HL-60 (cell line): ENCODE measurements at regions not wholly inside any gene's neighbourhood (a gene's known extent, or its start where the extent isn't known, plus 50 kb on each side); places are given as distances from the start of the nearest gene placed in this dataset.

Source experiments
- DNase-seq, 2 experiments: peaks; one replicate each; pipeline ENCODE4 v3.0.0-alpha.2; 2010 to 2020; ENCODE audit warnings: low read depth in 1 of 2, low spot score in 1 of 2
- H3K27ac ChIP-seq: fragments of 250-450 bp; sonication (Bioruptor Pico); replicated peaks from 2 replicates; pipeline ENCODE4 v1.5.1; 2020; ENCODE audit warnings: mild to moderate bottlenecking, moderate library complexity
- H3K27me3 ChIP-seq: fragments of 250-450 bp; sonication (Bioruptor Pico); 2 replicates; pipeline ENCODE4 v1.5.1; 2021; ENCODE audit warnings: mild to moderate bottlenecking, moderate library complexity; ENCODE audit not compliant: insufficient read depth, poor library complexity, severe bottlenecking
- H3K4me3 ChIP-seq: replicated peaks from 2 replicates; pipeline ENCODE4 v1.5.1; 2011; ENCODE audit warnings: mild to moderate bottlenecking, control low read depth, low read length; ENCODE audit not compliant: insufficient read depth
- CTCF ChIP-seq: IDR thresholded peaks from one replicate; pipeline ENCODE4 v1.5.1; 2011; ENCODE audit warnings: low read length, control low read depth, inconsistent platforms; ENCODE audit not compliant: insufficient read depth
- GABPA ChIP-seq: IDR thresholded peaks from 2 replicates; pipeline ENCODE4 v1.6.1; 2012; ENCODE audit warnings: low read depth
- POLR2AphosphoS5 ChIP-seq: IDR thresholded peaks from 2 replicates; pipeline ENCODE4 v1.6.1; 2012; ENCODE audit warnings: low read depth
- REST ChIP-seq: IDR thresholded peaks from 2 replicates; pipeline ENCODE4 v1.6.1; 2012; ENCODE audit warnings: low read depth; ENCODE audit not compliant: insufficient replicate concordance
- SPI1 ChIP-seq: IDR thresholded peaks from 2 replicates; pipeline ENCODE4 v1.6.1; 2012; ENCODE audit warnings: low read depth, mild to moderate bottlenecking, borderline replicate concordance

DNA sequence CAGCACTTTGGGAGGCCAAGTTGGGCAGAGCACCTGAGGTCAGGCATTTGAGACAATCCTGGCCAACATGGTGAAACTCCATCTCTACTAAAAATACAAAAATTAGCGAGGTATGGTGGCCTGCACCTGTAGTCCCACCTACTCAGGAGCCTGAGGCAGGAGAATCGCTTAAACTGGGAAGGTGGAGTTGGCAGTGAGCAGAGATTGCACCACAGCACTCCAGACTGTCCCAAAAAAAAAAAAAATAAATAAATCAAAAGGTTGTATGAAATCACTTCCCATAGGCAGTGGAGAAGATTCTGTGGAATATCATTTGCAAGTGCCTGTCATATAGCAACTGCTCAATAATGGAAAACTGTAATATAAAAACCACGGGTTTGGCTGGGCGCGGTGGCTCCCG is 65.1 kb upstream of the SERBP1 start:
- no peaks in the 10 kb centered on the region for H3K27me3 ChIP-seq
- H3K27ac ChIP-seq = no peak overlapping the region
- H3K4me3 ChIP-seq = no peak overlapping the region
- DNase-seq = no peak
- TF ChIP-seq REST = no peak
- no peak for TF ChIP-seq CTCF
- TF ChIP-seq POLR2AphosphoS5 = no peak
- TF ChIP-seq SPI1 = no peak
- TF ChIP-seq GABPA = no peak

DNA sequence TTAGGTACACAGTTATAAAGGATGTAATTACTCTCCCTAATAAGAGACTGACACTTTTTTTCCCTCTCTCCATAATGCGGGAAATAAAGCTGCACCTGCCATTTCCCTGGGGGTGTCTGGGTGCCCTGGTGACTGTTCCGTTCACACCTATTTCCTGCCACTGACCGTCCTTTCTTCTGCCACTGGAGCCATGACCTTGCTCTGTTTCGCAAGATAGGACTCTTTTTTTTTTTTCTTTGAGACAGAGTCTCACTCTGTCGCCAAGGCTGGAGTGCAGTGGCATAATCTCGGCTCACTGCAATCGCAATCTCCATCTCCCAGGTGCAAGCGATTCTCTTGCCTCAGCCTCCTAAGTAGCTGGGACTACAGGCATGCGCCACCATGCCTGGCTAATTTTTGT is 66.1 kb upstream of the SERBP1 start:
- DNase-seq = no peak
- no peak overlapping the region for H3K4me3 ChIP-seq
- no peak overlapping the region for H3K27ac ChIP-seq
- H3K27me3 ChIP-seq = no peaks in the 10 kb centered on the region
- TF ChIP-seq GABPA (no peak), CTCF (no peak), REST (no peak), POLR2AphosphoS5 (no peak), SPI1 (no peak)

DNA sequence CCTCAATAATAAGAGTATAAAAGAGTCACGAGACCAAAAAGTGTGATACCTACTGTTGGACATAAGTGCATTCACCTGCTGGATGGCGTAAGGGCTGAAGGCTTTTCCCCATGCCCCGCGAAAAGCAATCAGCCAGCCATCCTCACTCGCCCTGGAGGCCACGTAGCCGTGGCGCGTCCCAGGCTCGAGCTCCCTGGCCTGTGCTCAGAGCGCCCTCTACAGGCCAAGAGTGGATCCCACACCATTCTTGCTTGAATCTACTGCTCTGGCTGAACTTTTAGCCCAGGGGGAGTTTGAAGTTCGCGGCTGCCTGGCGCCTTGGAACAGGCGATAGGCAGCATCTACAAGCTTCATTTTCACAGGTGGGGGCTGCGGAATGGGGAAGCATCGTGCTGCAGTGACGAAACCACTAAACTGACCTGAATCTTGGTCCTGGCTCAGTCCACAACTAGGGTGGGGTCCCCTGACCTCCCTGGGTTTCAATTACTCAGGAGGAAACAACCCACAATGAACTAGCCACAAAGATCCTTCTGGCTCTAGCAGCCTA is 70.3 kb upstream of the SERBP1 start:
- Histone ChIP-seq H3K4me3 (no peak overlapping the region), H3K27me3 (no peaks in the 10 kb centered on the region), H3K27ac (no peak overlapping the region)
- DNase-seq = peak; percentile 61 to 83
- TF ChIP-seq CTCF (peak; percentile 92), SPI1 (no peak)

DNA sequence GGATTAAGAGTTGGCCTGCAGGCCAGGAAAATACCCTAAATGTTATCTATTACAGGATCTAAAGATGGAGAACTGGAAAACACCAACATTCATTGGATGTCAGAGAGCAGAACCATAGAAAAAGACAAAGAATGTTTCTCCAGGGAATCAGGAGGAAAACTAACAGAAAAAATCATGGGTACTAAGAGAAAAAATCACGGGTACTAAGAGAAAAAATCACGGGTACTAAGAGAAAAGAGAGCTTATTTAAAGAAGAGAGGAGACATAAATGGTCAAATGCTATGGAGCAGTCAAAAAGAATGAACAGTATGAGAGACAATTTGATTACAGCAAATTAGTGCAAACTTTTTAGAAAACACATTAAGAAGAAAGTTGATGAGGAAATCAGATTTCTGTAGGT is 73.8 kb upstream of the SERBP1 start:
- TF ChIP-seq REST (no peak), SPI1 (no peak), POLR2AphosphoS5 (no peak), GABPA (no peak), CTCF (no peak)
- H3K4me3 ChIP-seq = no peak overlapping the region
- no peaks in the 10 kb centered on the region for H3K27me3 ChIP-seq
- no peak overlapping the region for H3K27ac ChIP-seq
- no peak for DNase-seq
